Liver (tissue), 7 donors: ENCODE measurements at regions not wholly inside any gene's neighbourhood (a gene's known extent, or its start where the extent isn't known, plus 50 kb on each side); places are given as distances from the start of the nearest gene placed in this dataset.
A peak's percentile ranks its signal among the peaks of the same experiment; 100 is the strongest.

Experiments
- DNase-seq: peaks from one replicate; pipeline ENCODE4 v3.0.0-alpha.2; 2017; ENCODE audit warnings: low spot score
- H3K27ac ChIP-seq, 2 donors: one replicate each; pipeline ENCODE4 v1.7.0; 2013; ENCODE audit warnings: inconsistent platforms in 2 of 2, low read length in 2 of 2, control low read depth in 1 of 2, low read depth in 1 of 2, mild to moderate bottlenecking in 1 of 2
- H3K27me3 ChIP-seq, 4 donors: one replicate each; pipeline versions ENCODE4 v1.6.1 to v1.7.0; 2013; ENCODE audit warnings: low read length in 3 of 4, inconsistent platforms in 1 of 4, mild to moderate bottlenecking in 1 of 4, moderate library complexity in 1 of 4; ENCODE audit not compliant: control insufficient read depth in 4 of 4, insufficient read depth in 4 of 4
- H3K36me3 ChIP-seq, 4 donors: one replicate each; pipeline versions ENCODE4 v1.6.1 to v1.7.0; 2013; ENCODE audit warnings: low read length in 3 of 4, mild to moderate bottlenecking in 3 of 4, low read depth in 1 of 4, moderate library complexity in 1 of 4; ENCODE audit not compliant: control insufficient read depth in 4 of 4, insufficient read depth in 3 of 4
- H3K4me1 ChIP-seq, 4 donors: one replicate each; pipeline versions ENCODE4 v1.6.1 to v1.7.0; 2013; ENCODE audit warnings: low read length in 3 of 4, mild to moderate bottlenecking in 3 of 4, moderate library complexity in 1 of 4; ENCODE audit not compliant: control insufficient read depth in 4 of 4, insufficient read depth in 4 of 4
- H3K4me3 ChIP-seq, 3 donors: one replicate each; pipeline versions ENCODE4 v1.6.1 to v1.7.0; 2013; ENCODE audit warnings: low read length in 3 of 3, control low read depth in 1 of 3, low read depth in 1 of 3, mild to moderate bottlenecking in 1 of 3
- H3K9ac ChIP-seq, 2 donors: one replicate each; pipeline ENCODE4 v1.7.0; 2013; ENCODE audit warnings: low read length in 2 of 2, mild to moderate bottlenecking in 2 of 2, moderate library complexity in 2 of 2, control low read depth in 1 of 2, low read depth in 1 of 2
- H3K9me3 ChIP-seq, 4 donors: one replicate each; pipeline versions ENCODE4 v1.6.1 to v1.7.0; 2013; ENCODE audit warnings: low read length in 3 of 4; ENCODE audit not compliant: control insufficient read depth in 4 of 4
- EGR1 ChIP-seq, 2 donors: IDR thresholded peaks; 2 replicates each; pipeline ENCODE4 v1.6.1; 2016 to 2018; ENCODE audit warnings: antibody characterized with exemption in 2 of 2, low read depth in 2 of 2
- FOXA1 ChIP-seq: IDR thresholded peaks from 2 replicates; pipeline ENCODE4 v1.6.1; 2016; ENCODE audit warnings: antibody characterized with exemption
- GABPA ChIP-seq, 2 donors: IDR thresholded peaks in 1 of 2; conservative IDR thresholded peaks in 1 of 2; 2 replicates each; pipeline ENCODE4 v1.6.1; 2016; ENCODE audit warnings: antibody characterized with exemption in 2 of 2, mild to moderate bottlenecking in 1 of 2, moderate library complexity in 1 of 2
- HNF4A ChIP-seq, 2 donors: conservative IDR thresholded peaks; 2 replicates each; pipeline ENCODE4 v1.6.1; 2016; ENCODE audit warnings: antibody characterized with exemption in 2 of 2, mild to moderate bottlenecking in 2 of 2
- JUND ChIP-seq, 2 donors: IDR thresholded peaks; 2 replicates each; pipeline ENCODE4 v1.6.1; 2016; ENCODE audit warnings: antibody characterized with exemption in 2 of 2
- RAD21 ChIP-seq, 2 donors: IDR thresholded peaks; 2 replicates each; pipeline ENCODE4 v1.6.1; 2016; ENCODE audit warnings: antibody characterized with exemption in 2 of 2, mild to moderate bottlenecking in 2 of 2
- RXRA ChIP-seq, 2 donors: IDR thresholded peaks; 2 replicates each; pipeline ENCODE4 v1.6.1; 2017 to 2018; ENCODE audit warnings: antibody characterized with exemption in 2 of 2, mild to moderate bottlenecking in 1 of 2
- TAF1 ChIP-seq: conservative IDR thresholded peaks from 2 replicates; pipeline ENCODE4 v1.6.1; 2016; ENCODE audit warnings: antibody characterized with exemption, mild to moderate bottlenecking
- YY1 ChIP-seq: IDR thresholded peaks from 2 replicates; pipeline ENCODE4 v1.6.1; 2016; ENCODE audit warnings: antibody characterized with exemption, mild to moderate bottlenecking
- WGBS: extraction: QIAGEN DNeasy Blood & Tissue Kit; methylation state at CpG from one replicate; pipeline ENCODE4 v1.1.7; 2013; 5-methylcytosine and 5-hydroxymethylcytosine counted together
- TF ChIP-seq, protein P1 (sequence below): IDR thresholded peaks from 2 replicates; pipeline ENCODE4 v1.6.1; 2016; ENCODE audit warnings: antibody characterized with exemption, mild to moderate bottlenecking
- TF ChIP-seq, protein P2 (sequence below): IDR thresholded peaks from 2 replicates; pipeline ENCODE4 v1.6.1; 2016; ENCODE audit warnings: antibody characterized with exemption
- TF ChIP-seq, protein P3 (sequence below): IDR thresholded peaks from 2 replicates; pipeline ENCODE4 v1.6.1; 2016; ENCODE audit warnings: antibody characterized with exemption
- donor health status: healthy.
- donor health status: healthy.
- donor health status: healthy.
- donor health status: healthy.

DNA sequence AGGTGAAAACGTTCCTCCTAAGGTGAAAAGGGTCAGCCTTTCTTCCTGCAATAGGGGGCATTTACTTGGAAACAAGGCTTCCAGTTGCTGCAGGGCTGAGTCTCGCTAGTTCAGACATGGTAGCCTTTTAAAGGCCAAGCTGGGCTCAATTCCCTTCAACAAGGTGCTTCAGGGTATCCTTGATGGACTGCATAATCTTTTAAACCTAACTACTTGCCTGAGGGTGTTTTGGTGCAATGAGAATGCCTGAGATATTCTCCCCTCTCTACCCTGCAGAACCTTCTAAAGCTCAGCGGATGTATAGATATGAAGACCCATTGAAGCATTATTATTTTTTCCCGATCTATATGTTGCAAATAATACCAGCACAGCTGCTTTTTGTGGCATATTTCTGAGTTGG, 416.1 kb downstream of the QKI start:
- Histone ChIP-seq H3K4me1 (peaks cover 0 to 5% (median 4%) of the 10 kb centered on the region in 4 donors), H3K4me3 (no peak overlapping the region), H3K27me3 (no peaks in the 10 kb centered on the region), H3K27ac (no peak overlapping the region), H3K36me3 (no peaks in the 10 kb centered on the region), H3K9ac (no peak overlapping the region), H3K9me3 (peaks cover 0 to 2% (median 0%) of the 10 kb centered on the region in 4 donors)
- 83% methylated on average over 4 of the region's 4 CpGs for WGBS
- TF ChIP-seq, protein P1, sequence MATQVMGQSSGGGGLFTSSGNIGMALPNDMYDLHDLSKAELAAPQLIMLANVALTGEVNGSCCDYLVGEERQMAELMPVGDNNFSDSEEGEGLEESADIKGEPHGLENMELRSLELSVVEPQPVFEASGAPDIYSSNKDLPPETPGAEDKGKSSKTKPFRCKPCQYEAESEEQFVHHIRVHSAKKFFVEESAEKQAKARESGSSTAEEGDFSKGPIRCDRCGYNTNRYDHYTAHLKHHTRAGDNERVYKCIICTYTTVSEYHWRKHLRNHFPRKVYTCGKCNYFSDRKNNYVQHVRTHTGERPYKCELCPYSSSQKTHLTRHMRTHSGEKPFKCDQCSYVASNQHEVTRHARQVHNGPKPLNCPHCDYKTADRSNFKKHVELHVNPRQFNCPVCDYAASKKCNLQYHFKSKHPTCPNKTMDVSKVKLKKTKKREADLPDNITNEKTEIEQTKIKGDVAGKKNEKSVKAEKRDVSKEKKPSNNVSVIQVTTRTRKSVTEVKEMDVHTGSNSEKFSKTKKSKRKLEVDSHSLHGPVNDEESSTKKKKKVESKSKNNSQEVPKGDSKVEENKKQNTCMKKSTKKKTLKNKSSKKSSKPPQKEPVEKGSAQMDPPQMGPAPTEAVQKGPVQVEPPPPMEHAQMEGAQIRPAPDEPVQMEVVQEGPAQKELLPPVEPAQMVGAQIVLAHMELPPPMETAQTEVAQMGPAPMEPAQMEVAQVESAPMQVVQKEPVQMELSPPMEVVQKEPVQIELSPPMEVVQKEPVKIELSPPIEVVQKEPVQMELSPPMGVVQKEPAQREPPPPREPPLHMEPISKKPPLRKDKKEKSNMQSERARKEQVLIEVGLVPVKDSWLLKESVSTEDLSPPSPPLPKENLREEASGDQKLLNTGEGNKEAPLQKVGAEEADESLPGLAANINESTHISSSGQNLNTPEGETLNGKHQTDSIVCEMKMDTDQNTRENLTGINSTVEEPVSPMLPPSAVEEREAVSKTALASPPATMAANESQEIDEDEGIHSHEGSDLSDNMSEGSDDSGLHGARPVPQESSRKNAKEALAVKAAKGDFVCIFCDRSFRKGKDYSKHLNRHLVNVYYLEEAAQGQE = no peak
- no peak for TF ChIP-seq EGR1 (IDR thresholded peaks at IDR 0.05; ENCODE audit: low read depth in 2 of 2)
- TF ChIP-seq GABPA (IDR thresholded peaks at IDR 0.05 in 1 of 2, conservative IDR thresholded peaks at IDR 0.05 in 1 of 2) = no peak
- no peak for TF ChIP-seq TAF1
- TF ChIP-seq, protein P2, sequence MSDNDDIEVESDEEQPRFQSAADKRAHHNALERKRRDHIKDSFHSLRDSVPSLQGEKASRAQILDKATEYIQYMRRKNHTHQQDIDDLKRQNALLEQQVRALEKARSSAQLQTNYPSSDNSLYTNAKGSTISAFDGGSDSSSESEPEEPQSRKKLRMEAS = no peak
- no peak for TF ChIP-seq FOXA1
- no peak for DNase-seq

DNA sequence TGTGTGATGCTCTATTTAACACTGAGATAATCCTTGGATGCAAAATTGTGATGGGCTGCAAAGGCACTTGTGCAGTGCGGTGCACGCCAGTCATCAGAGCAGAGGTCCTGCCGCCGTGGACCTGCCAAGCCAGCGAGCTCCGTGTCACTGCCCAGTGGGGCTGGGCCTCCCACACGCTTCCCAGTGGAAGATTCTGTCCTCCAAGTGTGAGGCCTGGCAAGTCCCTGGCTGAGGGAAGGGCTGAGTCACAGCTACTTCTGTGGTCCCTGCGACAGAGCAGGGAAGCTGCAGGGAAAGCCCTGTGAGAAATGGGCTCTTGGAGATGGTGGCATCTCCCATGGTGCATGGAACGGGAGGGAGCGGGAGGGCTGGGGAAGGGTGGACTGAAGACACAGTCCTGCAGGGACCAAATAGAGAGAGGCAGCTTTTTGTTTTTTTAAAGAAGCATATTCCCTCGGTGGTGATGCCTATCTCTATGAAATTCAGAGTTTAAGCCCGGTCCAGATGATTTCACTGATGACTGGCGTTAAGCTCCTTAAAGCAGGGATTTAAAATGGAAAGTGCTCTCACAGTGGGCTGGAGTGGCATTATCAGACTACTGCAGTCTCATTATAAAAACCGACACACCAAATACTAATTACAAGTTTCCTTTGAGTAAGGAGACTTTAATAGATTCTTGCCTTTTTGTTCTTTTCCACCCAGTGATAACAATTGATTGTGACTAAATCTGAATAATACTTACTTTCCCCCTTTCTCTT, 413.7 kb downstream of the QKI start:
- Histone ChIP-seq H3K9ac (no peak overlapping the region), H3K4me1 (peaks cover 0 to 5% (median 4%) of the 10 kb centered on the region in 4 donors), H3K4me3 (no peak overlapping the region), H3K9me3 (peaks cover 0 to 2% (median 0%) of the 10 kb centered on the region in 4 donors), H3K27me3 (no peaks in the 10 kb centered on the region), H3K36me3 (no peaks in the 10 kb centered on the region), H3K27ac (no peak overlapping the region)
- 91% methylated on average over 14 of the region's 14 CpGs for WGBS
- no peak for DNase-seq
- TF ChIP-seq, protein P3, sequence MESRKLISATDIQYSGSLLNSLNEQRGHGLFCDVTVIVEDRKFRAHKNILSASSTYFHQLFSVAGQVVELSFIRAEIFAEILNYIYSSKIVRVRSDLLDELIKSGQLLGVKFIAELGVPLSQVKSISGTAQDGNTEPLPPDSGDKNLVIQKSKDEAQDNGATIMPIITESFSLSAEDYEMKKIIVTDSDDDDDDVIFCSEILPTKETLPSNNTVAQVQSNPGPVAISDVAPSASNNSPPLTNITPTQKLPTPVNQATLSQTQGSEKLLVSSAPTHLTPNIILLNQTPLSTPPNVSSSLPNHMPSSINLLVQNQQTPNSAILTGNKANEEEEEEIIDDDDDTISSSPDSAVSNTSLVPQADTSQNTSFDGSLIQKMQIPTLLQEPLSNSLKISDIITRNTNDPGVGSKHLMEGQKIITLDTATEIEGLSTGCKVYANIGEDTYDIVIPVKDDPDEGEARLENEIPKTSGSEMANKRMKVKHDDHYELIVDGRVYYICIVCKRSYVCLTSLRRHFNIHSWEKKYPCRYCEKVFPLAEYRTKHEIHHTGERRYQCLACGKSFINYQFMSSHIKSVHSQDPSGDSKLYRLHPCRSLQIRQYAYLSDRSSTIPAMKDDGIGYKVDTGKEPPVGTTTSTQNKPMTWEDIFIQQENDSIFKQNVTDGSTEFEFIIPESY = no peak
- TF ChIP-seq YY1 (no peak), JUND (IDR thresholded peaks at IDR 0.05) (no peak), GABPA (IDR thresholded peaks at IDR 0.05 in 1 of 2, conservative IDR thresholded peaks at IDR 0.05 in 1 of 2) (no peak)

DNA sequence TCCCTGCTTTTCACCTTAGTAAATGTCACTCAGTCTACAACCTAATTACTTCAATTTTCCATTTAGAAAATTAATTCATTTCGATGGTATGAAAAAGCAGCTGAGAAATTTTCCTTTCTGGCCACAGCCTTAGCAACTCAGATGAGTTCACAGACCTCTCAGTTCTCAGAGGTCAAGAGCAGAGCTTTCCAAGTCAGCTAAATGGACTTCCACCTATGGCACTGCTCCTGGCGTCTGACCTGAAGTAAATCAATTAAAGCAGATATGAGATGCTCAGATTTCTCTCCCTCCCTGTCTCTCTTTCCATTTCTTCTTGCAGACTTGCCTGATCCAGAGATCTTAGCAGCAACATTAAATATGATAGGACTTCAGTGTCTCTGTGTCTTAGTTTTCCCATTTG, 412.6 kb downstream of the QKI start:
- Histone ChIP-seq H3K4me1 (peaks cover 0 to 5% (median 4%) of the 10 kb centered on the region in 4 donors), H3K9ac (no peak overlapping the region), H3K27ac (no peak overlapping the region), H3K27me3 (no peaks in the 10 kb centered on the region), H3K4me3 (no peak overlapping the region), H3K9me3 (peaks cover 0 to 2% (median 0%) of the 10 kb centered on the region in 4 donors), H3K36me3 (no peaks in the 10 kb centered on the region)
- WGBS = 24% methylated on average over 2 of the region's 2 CpGs
- TF ChIP-seq RAD21 (IDR thresholded peaks at IDR 0.05) (no peak), RXRA (IDR thresholded peaks at IDR 0.05) (peak; percentile 58 to 76), HNF4A (conservative IDR thresholded peaks at IDR 0.05) (peak; percentile 68 to 79), EGR1 (IDR thresholded peaks at IDR 0.05; ENCODE audit: low read depth in 2 of 2) (no peak)
- TF ChIP-seq, protein P2 = no peak
- DNase-seq = no peak
